B cell (primary cell): ENCODE measurements at regions not wholly inside any gene's neighbourhood (a gene's known extent, or its start where the extent isn't known, plus 50 kb on each side); places are given as distances from the start of the nearest gene placed in this dataset.
A peak's percentile ranks its signal among the peaks of the same experiment; 100 is the strongest.

ENCODE experiments used
- ATAC-seq: fragments of 200-7000 bp; cut with Tn5 transposase; one replicate; pipeline ENCODE4 v1.10.0; 2021; ENCODE audit warnings: low read depth, mild to moderate bottlenecking, moderate number of reproducible peaks, moderate library complexity
- CTCF ChIA-PET: fragments of 350-600 bp; sonication (Branson Sonifier 250); formaldehyde crosslinking; loops from one replicate; lab custom pipeline; 2021; ENCODE audit warnings: antibody characterized with exemption, inconsistent platforms; lab: Charles Lee
- POLR2A ChIA-PET: fragments of 350-600 bp; sonication (Branson Sonifier 250); formaldehyde crosslinking; loops from one replicate; lab custom pipeline; 2021; ENCODE audit warnings: antibody characterized with exemption; lab: Charles Lee
- DNase-seq: peaks from one replicate; pipeline ENCODE4 v3.0.0; 2013
- H2AFZ ChIP-seq: 2 replicates; pipeline ENCODE4 v1.6.1; 2012; ENCODE audit warnings: mild to moderate bottlenecking, low read depth, low read length; ENCODE audit not compliant: insufficient read depth, poor library complexity, severe bottlenecking
- H3K27ac ChIP-seq, 2 donors: 1 replicate in 1 of 2; 2 replicates in 1 of 2; pipeline ENCODE4 v1.5.1; 2012 to 2013; ENCODE audit warnings: low read length in 2 of 2, mild to moderate bottlenecking in 2 of 2, moderate library complexity in 1 of 2
- H3K27me3 ChIP-seq, 4 experiments: fragments of 200-600 bp in 1 of 4; sonication (generic) in 1 of 4; replicated peaks in 1 of 4; 1 replicate in 2 of 4; 2 replicates in 2 of 4; pipeline versions ENCODE4 v1.6.1 to v1.7.0; 2013 to 2016; ENCODE audit warnings: low read length in 3 of 4, mild to moderate bottlenecking in 2 of 4, mixed read lengths in 1 of 4, moderate library complexity in 1 of 4; ENCODE audit not compliant: insufficient read depth in 4 of 4, control insufficient read depth in 3 of 4; ENCODE audit errors: control extremely low read depth in 1 of 4
- H3K36me3 ChIP-seq, 2 experiments: replicated peaks in 1 of 2; 1 replicate in 1 of 2; 2 replicates in 1 of 2; pipeline versions ENCODE4 v1.6.1 to v1.7.1; 2013; ENCODE audit warnings: low read length in 1 of 2; ENCODE audit not compliant: insufficient read depth in 2 of 2, control insufficient read depth in 1 of 2; ENCODE audit errors: control extremely low read depth in 1 of 2, extremely low read depth in 1 of 2
- H3K4me1 ChIP-seq, 2 donors: fragments of 200-600 bp in 1 of 2; sonication (generic) in 1 of 2; 1 replicate in 1 of 2; 2 replicates in 1 of 2; pipeline versions ENCODE4 v1.5.1 to v1.6.1; 2013 to 2017; ENCODE audit warnings: low read length in 2 of 2; ENCODE audit not compliant: control insufficient read depth in 2 of 2, insufficient read depth in 2 of 2
- H3K4me2 ChIP-seq: replicated peaks from 2 replicates; pipeline ENCODE3; 2012; ENCODE audit warnings: mild to moderate bottlenecking, low read depth, low read length; ENCODE audit not compliant: poor library complexity, severe bottlenecking
- H3K4me3 ChIP-seq, 5 experiments: fragments of 200-600 bp in 1 of 5; sonication (generic) in 1 of 5; 1 replicate in 3 of 5; 2 replicates in 2 of 5; pipeline versions ENCODE4 v1.5.1 to v1.7.0; 2011 to 2016; ENCODE audit warnings: low read length in 4 of 5, mild to moderate bottlenecking in 4 of 5, low read depth in 2 of 5, control low read depth in 1 of 5, moderate library complexity in 1 of 5; ENCODE audit not compliant: insufficient read depth in 1 of 5; ENCODE audit errors: control extremely low read depth in 1 of 5, extremely low read depth in 1 of 5
- H3K79me2 ChIP-seq: fragments of 200-600 bp; sonication (generic); one replicate; pipeline ENCODE4 v1.6.0; 2016; ENCODE audit warnings: low read length; ENCODE audit not compliant: control insufficient read depth, insufficient read depth
- H3K9ac ChIP-seq: fragments of 200-600 bp; sonication (generic); 2 replicates; pipeline ENCODE4 v1.6.1; 2017; ENCODE audit warnings: mild to moderate bottlenecking, low read length, moderate library complexity
- H3K9me3 ChIP-seq, 3 donors: one replicate each; pipeline versions ENCODE4 v1.6.1 to v1.7.1; 2013; ENCODE audit warnings: low read length in 2 of 3; ENCODE audit not compliant: control insufficient read depth in 2 of 3, insufficient read depth in 1 of 3; ENCODE audit errors: control extremely low read depth in 1 of 3
- H4K20me1 ChIP-seq: 2 replicates; pipeline ENCODE4 v1.6.0; 2012; ENCODE audit warnings: mild to moderate bottlenecking, low read length; ENCODE audit not compliant: insufficient read depth, control insufficient read depth, poor library complexity, severe bottlenecking
- H3K27ac Mint-ChIP-seq: one replicate; pipeline ENCODE4 v1.8.0; 2021; ENCODE audit warnings: mixed read lengths
- H3K27me3 Mint-ChIP-seq: one replicate; pipeline ENCODE4 v1.8.0; 2021; ENCODE audit warnings: mixed read lengths
- H3K4me1 Mint-ChIP-seq: one replicate; pipeline ENCODE4 v1.8.0; 2021; ENCODE audit warnings: mixed read lengths
- H3K4me3 Mint-ChIP-seq: one replicate; pipeline ENCODE4 v1.8.0; 2021; ENCODE audit warnings: mixed read lengths
- H3K9me3 Mint-ChIP-seq: one replicate; pipeline ENCODE4 v1.8.0; 2022; ENCODE audit warnings: mixed read lengths; ENCODE audit not compliant: insufficient read depth
- CTCF ChIP-seq: fragments of 200-600 bp; IDR thresholded peaks from one replicate; pipeline ENCODE4 v1.8.0; 2022; ENCODE audit warnings: antibody characterized with exemption, mild to moderate bottlenecking
- EZH2 ChIP-seq: IDR thresholded peaks from 2 replicates; pipeline ENCODE4 v1.6.1; 2012; ENCODE audit warnings: borderline replicate concordance, low read depth, mild to moderate bottlenecking, moderate library complexity, low read length; ENCODE audit not compliant: insufficient read depth, poor library complexity, severe bottlenecking
- WGBS: methylation state at CpG from one replicate; pipeline ENCODE4 v1.1.5; 2013; ENCODE audit warnings: missing lambda C conversion rate; ENCODE audit not compliant: insufficient coverage; 5-methylcytosine and 5-hydroxymethylcytosine counted together
- intact Hi-C: fragments of 100-400 bp; cut with micrococcal nuclease; formaldehyde crosslinking; loops from one replicate; pipeline ENCODE4 v1.10.0; 2022

- no peak for ATAC-seq
- no peaks in the 10 kb centered on the region for H3K4me1 Mint-ChIP-seq
- WGBS, result no CpG with 5 or more reads among the region's 2 CpGs
- Histone ChIP-seq H2AFZ (no peak overlapping the region), H3K27me3 (no peaks in the 10 kb centered on the region), H4K20me1 (no peaks in the 10 kb centered on the region), H3K9me3 (peaks cover 0 to 1% (median 0%) of the 10 kb centered on the region in 3 donors), H3K27ac (no peak overlapping the region), H3K4me1 (no peaks in the 10 kb centered on the region), H3K36me3 (no peaks in the 10 kb centered on the region), H3K4me3 (no peak overlapping the region), H3K9ac (no peak overlapping the region), H3K79me2 (no peaks in the 10 kb centered on the region), H3K4me2 (no peak overlapping the region)
- H3K4me3 Mint-ChIP-seq, result no peak overlapping the region
- ChIA-PET POLR2A (no interaction called here), CTCF (interaction anchor here (0.8 to 1.1 kb wide), 3 partner anchors 30 to 348 kb away, joined by 3 to 5 read pairs (median 3); no protein-coding TSS in a partner anchor)
- DNase-seq, result no peak
- TF ChIP-seq EZH2 (no peak), CTCF (no peak)
- no peaks in the 10 kb centered on the region for H3K9me3 Mint-ChIP-seq
- H3K27ac Mint-ChIP-seq, result no peak overlapping the region
- no peaks in the 10 kb centered on the region for H3K27me3 Mint-ChIP-seq
- intact Hi-C loops, result loop anchor here (1.0 to 10.0 kb wide), 2 partner anchors 61 to 348 kb away; no protein-coding TSS in a partner anchor
Measured at GRCh38 chr1:193755441-193755840, 569.0 kb upstream of the B3GALT2 start.

GRCh38 chr1:193754732-193755427, 568.5 kb upstream of the B3GALT2 start:
- ChIA-PET CTCF (interaction anchor here (0.8 to 1.2 kb wide), 4 partner anchors 31 to 571 kb away, joined by 3 to 5 read pairs (median 4); no protein-coding TSS in a partner anchor), POLR2A (no interaction called here)
- no peak overlapping the region for H3K4me3 ChIP-seq
- intact Hi-C loops, result loop anchor here (1.0 to 10.0 kb wide), 2 partner anchors 60 to 348 kb away; no protein-coding TSS in a partner anchor
- Mint-ChIP-seq H3K4me3 (no peak overlapping the region), H3K27ac (no peak overlapping the region), H3K4me1 (no peaks in the 10 kb centered on the region), H3K27me3 (no peaks in the 10 kb centered on the region), H3K9me3 (no peaks in the 10 kb centered on the region)
- no peaks in the 10 kb centered on the region for H3K36me3 ChIP-seq
- no peaks in the 10 kb centered on the region for H3K27me3 ChIP-seq
- no peak overlapping the region for H3K4me2 ChIP-seq
- H3K4me1 ChIP-seq, result no peaks in the 10 kb centered on the region
- no CpG with 5 or more reads among the region's 1 CpG for WGBS
- ATAC-seq (no peak), DNase-seq (peak; percentile 4)
- no peak overlapping the region for H3K27ac ChIP-seq
- no peak overlapping the region for H2AFZ ChIP-seq
- H3K79me2 ChIP-seq, result no peaks in the 10 kb centered on the region
- H3K9ac ChIP-seq, result no peak overlapping the region
- peak; percentile 39 for TF ChIP-seq CTCF
- TF ChIP-seq EZH2, result no peak
- peaks cover 0 to 1% (median 0%) of the 10 kb centered on the region in 3 donors for H3K9me3 ChIP-seq
- no peaks in the 10 kb centered on the region for H4K20me1 ChIP-seq
